Right kidney (tissue), 1 donor: ENCODE measurements at regions not wholly inside any gene's neighbourhood (a gene's known extent, or its start where the extent isn't known, plus 50 kb on each side); places are given as distances from the start of the nearest gene placed in this dataset.

Experiments used
- DNase-seq: peaks from one replicate; pipeline ENCODE4 v3.0.0-alpha.2; 2016

DNA sequence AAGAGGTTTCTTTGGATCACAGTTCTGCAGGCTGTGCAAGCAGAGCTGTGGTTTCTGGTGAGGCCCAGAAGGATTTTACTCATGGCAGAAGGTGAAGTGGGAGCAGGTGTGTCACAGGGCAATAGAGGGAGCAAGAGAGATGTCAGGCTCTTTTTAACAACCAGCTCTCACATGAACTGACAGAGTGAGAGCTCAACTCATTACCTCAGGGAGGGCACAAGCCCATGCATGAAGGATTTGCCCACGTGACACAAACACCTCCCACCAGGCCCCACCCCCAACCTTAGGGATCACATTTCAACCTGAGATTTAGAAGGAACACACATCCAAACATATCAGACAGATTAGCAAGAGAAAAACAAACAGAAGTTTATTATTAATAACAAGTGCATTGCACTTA lies 470.4 kb downstream of the GALC start:
- no peak for DNase-seq

GRCh38 chr14:87508333-87508732 lies 484.6 kb downstream of the GALC start:
- no peak for DNase-seq

DNA sequence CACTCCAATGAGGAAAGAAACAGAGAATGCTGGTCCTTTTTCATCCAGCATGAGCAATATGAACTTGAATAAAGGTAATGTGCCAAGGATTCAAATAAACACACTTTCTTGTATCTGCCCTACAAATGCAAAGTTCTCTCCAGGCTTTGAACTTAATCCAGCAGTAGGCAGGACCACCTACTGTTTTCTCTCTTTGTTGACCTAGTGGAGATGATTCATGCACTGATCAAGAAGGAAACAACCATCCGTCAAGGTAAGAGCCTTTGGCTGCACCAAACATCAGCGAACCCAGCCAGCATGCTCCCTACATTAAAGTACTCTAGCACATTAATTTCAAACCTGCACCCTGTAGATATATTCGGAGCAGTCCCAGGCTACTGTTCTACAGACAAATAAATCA lies 489.3 kb downstream of the GALC start:
- no peak for DNase-seq

DNA sequence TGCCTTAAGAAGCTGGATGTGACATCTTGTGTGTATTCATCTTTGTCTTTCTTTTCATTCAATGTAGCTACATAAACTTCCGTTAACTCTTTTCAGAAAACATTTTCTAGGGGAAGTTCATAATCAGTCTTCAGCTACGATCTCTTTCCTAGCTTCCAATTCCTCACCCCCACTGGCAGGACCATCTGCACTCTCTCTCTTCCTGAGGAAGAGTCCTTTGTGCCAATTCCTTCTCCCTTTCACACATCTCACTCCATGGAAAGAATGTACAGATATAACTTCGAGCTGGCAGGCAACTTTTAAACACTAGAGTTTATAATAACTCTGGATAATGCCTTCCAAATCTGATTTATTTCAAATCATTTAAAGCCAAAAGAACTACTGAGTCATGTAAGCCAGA lies 495.7 kb downstream of the GALC start:
- no peak for DNase-seq

- DNase-seq, result no peak
Measured at GRCh38 chr14:87494010-87494409, 499.0 kb downstream of the GALC start.

DNA sequence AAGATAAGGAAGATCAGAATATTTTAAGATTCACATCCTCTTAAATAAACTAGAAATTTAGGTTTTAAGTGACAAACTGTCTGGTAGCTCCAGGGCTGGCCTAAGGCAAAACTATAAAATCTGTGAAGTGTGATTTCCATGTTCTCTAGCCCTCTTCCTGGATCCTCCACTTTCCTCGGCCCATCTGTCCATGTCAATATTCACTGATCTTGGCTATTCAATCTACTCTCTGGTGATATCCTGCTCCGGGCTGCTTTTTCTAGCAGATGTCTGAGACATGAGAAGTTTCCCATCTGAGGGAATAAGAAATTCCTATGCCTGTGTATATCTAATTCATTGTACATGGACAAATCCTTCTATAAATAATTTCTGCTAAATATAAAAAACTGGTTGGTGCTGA lies 500.4 kb downstream of the GALC start:
- no peak for DNase-seq

GRCh38 chr14:87491816-87492215 lies 501.2 kb downstream of the GALC start:
- no peak for DNase-seq

- no peak for DNase-seq
Measured at GRCh38 chr14:87489196-87489819, 503.7 kb downstream of the GALC start.

- DNase-seq, result peak; percentile 3
Measured at GRCh38 chr14:87483271-87484260, 509.4 kb downstream of the GALC start.

DNA sequence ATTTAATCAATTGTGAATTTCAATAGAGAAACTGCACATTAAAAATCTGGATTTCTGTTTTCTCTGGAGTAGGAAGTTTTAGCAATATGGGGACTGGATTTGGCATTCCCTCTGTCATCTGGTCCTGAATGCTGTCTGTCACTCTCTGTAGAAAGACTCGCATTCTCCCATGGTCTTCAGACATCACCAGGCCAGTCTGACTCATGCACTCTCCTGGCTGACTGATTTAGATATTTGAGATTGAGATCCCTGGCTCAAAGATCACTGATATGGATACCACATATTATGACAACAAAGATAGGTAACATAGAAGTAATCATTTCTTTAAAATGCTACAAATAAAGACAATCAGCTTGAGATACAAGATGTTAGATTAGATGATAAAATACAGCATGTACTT lies 524.5 kb downstream of the GALC start:
- DNase-seq, result no peak

DNA sequence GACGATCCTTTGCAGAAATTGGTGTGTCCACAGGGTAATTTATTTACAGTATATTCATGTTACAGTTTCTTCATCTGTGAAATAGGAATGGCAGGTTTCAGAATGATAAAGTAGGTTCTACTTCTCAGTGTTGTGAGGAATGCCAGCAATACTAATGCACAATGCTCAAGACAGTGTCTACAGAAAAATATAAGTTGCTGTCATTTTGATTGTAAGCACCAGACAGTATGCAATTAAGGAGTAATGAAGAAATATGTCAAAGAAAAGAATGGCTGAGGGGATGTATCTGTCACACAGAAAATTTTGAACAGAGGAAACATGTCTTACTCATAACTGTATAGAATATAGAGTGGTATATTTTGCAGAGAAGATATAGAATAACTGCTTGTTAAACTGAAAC lies 525.4 kb downstream of the GALC start:
- no peak for DNase-seq

- no peak for DNase-seq
Measured at GRCh38 chr14:87465770-87466169, 527.2 kb downstream of the GALC start.

DNA sequence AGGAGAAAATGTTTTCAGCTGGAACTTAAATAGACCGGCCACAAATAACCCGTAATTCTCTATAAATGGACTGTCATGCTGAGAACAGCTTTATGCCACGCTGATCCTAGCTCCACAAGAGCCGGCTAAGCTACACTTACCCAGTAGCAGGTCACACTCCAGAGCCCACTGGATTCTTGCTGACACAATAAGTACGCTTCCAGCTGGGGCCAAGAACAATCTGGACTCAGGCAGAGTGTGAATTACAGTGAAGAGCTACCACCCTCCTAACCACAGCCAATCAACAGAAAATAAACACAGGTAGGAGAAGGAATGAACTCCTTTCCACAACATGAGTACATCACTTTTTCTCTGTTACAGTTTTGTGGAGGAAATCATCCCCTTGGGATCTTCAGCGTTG lies 531.3 kb downstream of the GALC start:
- DNase-seq, result no peak

- DNase-seq, result no peak
Measured at GRCh38 chr14:87457720-87458119, 535.3 kb downstream of the GALC start.

DNA sequence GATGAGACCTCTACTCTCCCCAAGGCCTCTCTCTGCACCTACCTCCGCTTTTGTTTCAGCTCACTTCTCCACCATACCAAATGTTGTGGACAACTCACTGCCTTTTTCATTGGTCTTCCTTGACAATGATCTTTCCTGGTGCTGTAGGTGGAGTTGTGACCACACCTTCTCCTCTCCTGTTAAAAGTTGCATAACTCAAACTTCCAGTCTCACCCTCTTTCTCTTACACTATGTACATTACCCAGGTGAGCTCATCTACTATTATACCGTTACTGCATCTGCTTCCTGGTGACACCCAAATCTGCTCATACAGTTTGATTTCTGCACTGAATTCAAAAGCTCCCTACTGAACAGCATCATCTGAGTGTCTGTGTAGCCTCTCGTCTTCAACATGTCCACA lies 542.8 kb downstream of the GALC start:
- no peak for DNase-seq

GRCh38 chr14:87449016-87449415 lies 544.0 kb downstream of the GALC start:
- DNase-seq, result no peak

DNA sequence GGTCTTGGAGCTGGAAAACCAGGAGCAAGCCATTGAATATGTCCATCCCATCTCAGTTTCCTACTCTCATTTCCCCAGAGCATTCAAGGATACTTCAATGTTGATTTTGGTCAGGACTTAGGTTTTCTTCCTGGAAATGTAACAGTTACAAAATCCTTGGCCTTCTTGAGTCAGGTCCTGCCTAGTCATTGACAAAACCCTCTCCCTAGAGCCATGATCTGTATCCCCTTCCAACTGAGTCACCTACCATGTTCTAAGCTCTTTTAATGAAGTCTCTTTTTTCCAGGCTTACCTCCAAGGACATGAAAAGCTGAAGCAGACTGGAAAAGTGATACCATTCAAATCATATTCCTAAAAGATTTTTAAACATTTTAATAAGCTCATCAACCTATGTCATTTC lies 549.2 kb downstream of the GALC start:
- DNase-seq, result no peak

DNA sequence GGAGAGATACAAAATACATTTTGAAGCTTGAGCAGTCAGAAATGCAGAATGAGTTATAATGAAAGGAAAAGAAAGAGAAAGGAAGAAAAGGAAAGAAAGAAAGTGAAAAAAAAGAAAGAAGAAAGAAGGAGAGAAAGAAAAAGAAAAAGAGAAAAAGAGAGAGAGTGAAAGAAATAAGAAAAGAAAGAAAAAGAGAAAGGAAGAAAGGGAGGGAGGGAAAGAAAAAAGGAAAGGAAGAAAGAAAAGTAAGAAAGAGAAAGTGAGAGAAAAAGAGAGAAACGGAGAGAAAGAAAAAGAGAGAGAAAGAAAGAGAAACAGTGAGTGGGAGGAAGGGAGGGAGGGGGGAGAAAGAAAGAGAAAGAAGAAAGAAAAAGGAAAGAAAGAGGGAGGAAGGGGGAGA lies 549.9 kb downstream of the GALC start:
- DNase-seq, result no peak

DNA sequence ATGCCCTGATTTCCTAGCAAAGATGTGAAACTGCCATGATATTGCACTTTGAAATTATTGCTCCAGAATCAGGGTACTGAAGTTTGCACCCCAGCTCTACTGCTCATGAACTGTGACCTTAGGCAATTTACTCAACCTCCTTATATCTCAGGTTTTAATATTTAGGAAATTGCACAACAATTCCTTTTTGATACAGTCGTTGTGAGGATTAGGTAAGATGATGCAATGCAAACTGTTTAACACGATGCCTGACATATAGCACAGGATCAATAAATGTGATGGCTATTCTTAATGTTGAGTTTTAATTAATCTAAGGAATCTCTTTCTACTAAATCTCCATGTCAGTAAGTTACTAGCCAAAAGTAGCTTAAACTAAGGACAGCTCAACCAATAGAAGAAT lies 555.8 kb downstream of the GALC start:
- DNase-seq, result no peak

DNA sequence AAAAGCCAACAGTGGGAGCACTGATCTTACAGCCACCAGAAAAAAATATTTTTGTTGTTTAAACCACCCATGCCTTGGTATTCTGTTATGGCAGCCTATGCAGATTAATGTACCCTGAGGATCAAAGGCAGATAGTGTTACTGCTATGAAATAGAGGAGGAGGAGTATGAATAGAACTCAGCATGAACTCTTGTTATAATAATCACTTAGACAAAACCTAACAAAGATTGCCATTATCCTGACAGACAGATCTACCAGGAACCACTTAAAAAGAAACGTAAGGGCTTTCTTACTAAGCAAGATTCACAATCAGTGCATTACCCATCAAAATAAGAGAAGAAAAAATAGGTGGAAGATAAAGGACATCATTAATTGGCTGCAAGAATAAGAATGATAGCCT lies 558.3 kb downstream of the GALC start:
- no peak for DNase-seq

GRCh38 chr14:87434011-87434410 lies 559.0 kb downstream of the GALC start:
- DNase-seq, result no peak

DNA sequence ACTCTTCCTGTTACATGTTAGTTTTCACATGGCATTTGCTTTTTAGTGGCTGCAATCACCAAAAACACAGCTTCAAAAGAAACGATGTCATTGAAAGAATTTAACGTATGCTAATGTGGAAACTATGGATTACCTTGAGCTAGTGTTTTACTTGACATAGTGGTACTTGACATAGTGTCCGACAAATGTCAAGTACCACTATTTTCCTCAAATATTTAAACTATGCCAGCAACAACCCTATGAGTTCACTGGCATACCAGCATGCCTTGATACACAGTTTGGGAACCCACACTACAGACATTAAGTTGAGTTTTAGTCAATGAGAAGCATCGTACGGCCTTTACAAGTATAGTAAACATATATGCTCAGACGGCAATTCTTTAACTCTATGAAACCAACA lies 560.3 kb downstream of the GALC start:
- no peak for DNase-seq

DNA sequence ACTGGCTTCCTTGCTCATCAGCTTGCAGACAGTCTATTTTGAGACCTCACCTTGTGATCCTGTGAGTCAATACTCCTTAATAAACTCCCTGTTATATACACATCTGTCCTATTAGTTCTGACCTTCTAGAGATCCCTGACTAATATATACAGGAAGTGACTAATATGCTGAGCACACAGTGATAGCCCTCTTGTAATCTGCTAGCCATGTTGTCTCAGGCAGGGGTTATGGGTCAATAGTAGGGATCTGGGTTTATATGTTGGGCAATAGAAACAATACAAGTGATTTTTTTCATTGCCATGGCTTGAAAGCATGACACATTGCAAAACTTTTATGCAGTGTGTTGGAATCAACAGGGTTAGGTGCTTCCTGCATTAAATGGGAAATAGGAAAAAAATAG lies 562.2 kb downstream of the GALC start:
- no peak for DNase-seq

DNA sequence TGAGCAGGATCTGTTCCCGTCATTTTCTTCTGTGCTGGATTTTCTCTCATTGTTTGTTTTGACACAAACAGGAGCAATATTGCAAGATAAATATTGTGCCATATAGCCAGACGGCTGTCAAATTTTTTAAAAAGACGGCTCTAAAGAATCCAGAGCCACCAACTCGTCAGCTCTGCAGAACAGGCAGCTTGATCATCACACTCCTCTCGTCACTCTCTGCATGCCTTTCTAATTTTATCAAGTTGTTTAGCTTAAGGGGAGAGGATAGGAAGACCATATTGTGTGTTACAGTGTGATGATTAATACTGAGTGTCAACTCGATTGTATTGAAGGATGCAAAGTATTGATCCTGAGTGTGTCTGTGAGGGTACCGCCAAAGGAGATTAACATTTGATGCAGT lies 562.8 kb downstream of the GALC start:
- no peak for DNase-seq
